Stimulated activated CD4-positive, alpha-beta T cell treated with anti-CD3 and anti-CD28 coated beads, Interleukin-2, amount 100 ng/mL, for 4 hours (primary cell): ENCODE measurements at regions not wholly inside any gene's neighbourhood (a gene's known extent, or its start where the extent isn't known, plus 50 kb on each side); places are given as distances from the start of the nearest gene placed in this dataset.
"Not testable (repeated sequence)": the region's sequence is repeated elsewhere in the genome, so short reads cannot be mapped to it uniquely, and the experiment has no call there.

Experiments
- DNase-seq: peaks from one replicate; pipeline ENCODE4 v3.0.0-alpha.2; 2020; ENCODE audit warnings: low read depth

DNA sequence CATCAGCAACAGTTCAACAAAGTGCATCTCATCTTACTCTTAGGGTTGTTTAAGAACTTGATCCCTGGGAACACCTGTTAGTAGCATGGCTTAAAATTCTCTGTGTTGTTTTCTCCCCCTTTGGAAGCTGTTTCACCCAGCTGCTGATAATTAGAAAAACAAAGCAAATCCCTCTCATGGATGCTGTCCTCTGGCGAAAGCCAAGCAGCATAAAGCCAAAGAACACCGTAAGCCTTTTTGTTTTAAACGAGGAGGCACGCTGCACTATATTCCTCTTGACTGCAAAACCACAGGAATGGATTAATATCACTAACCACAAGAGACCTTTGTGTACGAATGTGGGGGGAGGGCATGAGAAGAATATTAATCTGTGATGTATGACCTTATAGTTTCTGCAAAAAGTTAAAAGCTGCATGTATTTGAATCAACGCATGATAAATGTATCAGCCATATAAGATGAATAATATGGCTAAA is 923.2 kb downstream of the LTN1 start:
- no peak for DNase-seq

DNA sequence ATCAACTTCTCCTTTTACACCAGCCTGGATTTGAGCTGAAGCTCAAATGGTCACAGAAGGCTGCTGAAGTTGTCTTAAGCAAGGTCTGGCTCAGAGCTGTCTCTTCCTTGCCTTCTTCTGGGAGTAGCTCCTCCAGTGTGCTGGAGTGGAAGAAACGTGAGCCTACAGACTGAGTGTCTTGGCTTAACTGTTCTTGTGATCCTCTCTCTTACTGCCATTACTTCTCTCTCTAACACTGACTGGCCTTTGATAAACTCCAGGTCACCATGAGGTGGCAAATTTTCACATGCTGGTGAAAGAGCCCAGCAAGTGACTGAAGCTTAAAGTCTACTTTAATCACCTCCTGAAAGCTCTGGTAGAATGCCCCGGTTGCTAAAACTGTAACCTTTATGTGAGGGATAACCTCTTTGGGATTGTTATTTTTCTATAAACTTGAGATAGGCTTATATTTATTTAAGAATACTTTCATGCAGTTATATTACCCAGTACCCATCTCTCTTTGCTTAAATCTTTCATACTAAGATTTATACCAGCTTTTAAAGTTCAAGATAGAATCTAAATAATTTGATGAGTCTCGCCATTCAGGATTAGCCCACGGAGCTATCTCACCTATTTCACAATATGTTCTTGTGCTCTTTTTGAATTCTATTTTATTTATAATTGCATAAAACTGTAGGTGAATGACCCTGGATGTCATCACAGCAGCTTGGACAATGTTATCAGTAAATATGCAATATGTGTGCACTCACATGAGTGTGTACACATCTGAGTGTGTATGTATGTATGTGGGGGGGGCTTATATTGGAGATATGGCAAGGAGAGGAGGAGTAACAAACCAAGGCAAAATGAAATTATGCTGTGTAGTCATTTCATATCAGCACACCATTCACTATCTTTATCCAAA is 924.0 kb downstream of the LTN1 start:
- no peak for DNase-seq

GRCh38 chr21:28066596-28067387 is 925.9 kb downstream of the LTN1 start:
- no peak for DNase-seq

- no peak for DNase-seq
Measured at GRCh38 chr21:28066076-28066475, 926.6 kb downstream of the LTN1 start.

- DNase-seq = no peak
Measured at GRCh38 chr21:28063241-28064216, 929.1 kb downstream of the LTN1 start.

GRCh38 chr21:28052956-28053355 is 939.7 kb downstream of the LTN1 start:
- not testable (repeated sequence) for DNase-seq

DNA sequence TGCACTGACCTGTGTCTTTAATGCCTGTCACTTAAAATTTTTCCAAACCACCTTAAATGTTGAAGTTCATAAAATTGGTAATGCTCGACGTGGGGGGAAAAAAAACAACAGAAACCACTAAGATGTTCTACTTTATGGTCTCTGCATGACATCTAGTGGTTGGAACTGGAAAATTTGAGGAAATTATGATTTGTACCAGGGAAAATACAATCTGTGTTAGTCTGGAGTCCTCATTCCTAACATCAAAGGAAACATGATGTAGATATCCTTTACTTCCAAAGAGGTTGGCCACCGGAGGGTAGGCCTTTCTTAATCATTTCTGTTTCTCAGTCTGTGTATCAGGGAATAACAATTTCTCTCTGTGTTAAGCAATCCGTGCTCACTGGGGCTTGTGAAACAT is 941.0 kb downstream of the LTN1 start:
- not testable (repeated sequence) for DNase-seq

DNA sequence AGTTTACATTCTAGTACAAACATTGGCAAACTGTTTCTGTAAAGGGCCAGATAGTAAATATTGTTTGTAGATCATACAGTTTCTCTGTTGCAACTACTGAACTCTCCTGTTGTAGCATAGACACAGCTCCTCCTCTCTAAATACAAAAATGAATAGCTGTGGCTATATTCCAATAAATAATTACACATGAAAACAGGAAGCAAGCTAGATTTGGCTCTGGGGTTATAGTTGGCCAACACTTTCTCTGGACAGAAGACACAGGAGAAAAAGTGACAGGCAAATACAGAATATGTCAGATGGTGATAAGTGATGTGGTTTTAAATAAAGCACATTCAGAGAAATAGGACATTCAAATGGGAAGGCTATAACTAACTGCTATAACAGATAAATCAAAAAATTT is 957.0 kb downstream of the LTN1 start:
- DNase-seq = not testable (repeated sequence)

GRCh38 chr21:28034916-28035315 is 957.8 kb downstream of the LTN1 start:
- not testable (repeated sequence) for DNase-seq

GRCh38 chr21:28034334-28034733 is 958.3 kb downstream of the LTN1 start:
- DNase-seq = not testable (repeated sequence)

DNA sequence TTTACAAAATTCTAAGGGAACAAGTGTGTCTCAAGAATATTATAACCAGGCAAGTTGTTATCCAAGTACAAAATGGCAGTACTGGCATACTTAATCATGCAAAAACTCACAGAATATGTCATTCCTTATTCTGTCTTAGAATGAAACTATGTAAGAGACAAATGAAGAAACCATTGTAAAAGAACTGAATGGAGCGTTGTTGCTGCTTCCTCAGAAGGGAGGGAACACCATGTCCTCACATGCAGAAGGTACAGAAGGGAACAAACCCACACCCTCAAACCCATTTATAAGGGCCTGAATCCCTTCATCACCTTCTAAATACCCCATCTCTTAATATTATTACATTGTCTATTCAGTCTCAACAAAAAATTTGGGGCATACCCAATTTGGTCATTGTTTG is 960.0 kb downstream of the LTN1 start:
- not testable (repeated sequence) for DNase-seq

- not testable (repeated sequence) for DNase-seq
Measured at GRCh38 chr21:28031066-28031465, 961.6 kb downstream of the LTN1 start.

DNA sequence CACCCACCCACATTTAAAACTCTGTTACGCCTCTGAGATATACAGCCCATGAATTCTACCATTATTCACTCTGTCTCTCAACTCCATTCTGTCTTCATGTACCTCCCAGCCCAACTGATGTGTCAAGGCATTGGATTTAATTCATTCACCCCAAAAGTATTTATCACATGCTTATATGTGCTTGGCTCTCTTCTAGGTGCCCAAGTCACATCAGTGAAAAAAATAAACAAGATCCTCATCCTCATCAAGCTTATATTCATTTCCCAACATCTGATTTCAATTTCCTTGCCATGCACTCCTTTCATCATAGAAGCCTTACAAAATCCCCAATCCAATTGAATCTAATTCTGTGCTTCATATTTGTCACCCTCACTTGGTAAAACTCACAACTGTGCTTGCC is 967.6 kb downstream of the LTN1 start:
- no peak for DNase-seq

DNA sequence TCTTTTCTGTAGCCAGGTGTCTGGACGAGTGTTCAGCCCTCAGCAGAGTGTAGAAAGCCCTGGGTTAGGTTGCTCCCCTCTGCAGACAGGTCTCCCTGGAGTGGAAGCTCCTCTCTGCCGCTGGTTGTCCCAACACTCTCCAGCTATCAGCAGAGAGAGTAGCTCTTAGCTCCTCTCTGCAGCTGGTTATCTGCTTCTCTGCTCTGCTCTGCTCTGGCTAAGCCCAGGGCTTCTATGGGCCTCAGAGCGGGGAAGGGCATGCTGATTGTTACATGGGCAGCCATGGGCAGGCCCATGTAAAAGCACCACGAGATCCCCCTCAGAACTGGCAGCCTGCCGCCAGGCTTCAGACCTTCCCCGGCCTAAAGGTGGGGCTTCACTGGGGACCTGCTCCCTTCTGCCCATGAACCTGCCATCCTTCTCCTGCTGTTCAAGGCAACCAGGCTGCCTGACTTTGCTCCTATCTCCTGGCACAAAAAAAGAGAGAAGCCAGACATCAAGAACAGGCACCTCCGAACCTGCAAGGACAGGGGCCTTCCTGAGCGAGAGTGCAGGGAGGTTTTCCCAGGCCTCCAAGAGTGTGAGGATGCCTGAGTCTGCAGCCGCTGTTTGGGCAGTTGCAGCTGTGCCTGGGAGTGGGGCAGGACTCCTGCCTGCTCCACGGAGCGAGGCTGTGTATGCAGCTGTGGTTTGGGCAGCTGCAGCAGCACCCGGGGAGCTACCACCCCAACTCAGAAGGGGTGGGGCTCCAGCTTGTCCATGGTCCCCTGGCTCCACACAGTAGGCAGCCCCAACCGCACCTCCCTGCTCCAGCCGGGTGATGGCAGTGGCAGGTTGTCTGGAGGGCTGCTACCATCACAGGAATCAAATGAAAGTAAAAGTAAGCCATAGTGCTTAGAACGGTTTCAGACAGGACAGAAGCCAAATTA is 973.7 kb downstream of the LTN1 start:
- no peak for DNase-seq

- no peak for DNase-seq
Measured at GRCh38 chr21:28018213-28018612, 974.5 kb downstream of the LTN1 start.

DNA sequence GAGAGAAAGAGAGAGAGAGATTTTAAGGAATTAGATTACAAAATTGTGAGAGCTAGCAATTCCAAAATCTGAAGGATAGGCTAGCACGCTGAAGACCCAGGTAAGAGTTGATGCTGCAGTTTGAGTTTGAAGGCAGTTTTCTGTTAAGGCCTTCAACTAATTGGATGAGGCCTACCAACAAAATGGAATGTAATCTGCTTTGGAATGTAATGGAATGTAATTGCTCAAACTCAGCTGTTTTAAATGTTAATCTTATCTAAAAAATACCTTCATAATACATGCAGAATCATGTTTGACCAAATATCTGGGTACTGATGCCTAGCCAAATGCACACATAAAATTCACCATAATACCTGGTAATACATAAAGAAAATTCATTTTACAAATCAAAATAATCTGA is 976.1 kb downstream of the LTN1 start:
- no peak for DNase-seq

- DNase-seq = not testable (repeated sequence)
Measured at GRCh38 chr21:28013123-28013522, 979.6 kb downstream of the LTN1 start.

- DNase-seq = not testable (repeated sequence)
Measured at GRCh38 chr21:28011970-28012369, 980.7 kb downstream of the LTN1 start.

GRCh38 chr21:28008245-28008644 is 984.4 kb downstream of the LTN1 start:
- DNase-seq = not testable (repeated sequence)

DNA sequence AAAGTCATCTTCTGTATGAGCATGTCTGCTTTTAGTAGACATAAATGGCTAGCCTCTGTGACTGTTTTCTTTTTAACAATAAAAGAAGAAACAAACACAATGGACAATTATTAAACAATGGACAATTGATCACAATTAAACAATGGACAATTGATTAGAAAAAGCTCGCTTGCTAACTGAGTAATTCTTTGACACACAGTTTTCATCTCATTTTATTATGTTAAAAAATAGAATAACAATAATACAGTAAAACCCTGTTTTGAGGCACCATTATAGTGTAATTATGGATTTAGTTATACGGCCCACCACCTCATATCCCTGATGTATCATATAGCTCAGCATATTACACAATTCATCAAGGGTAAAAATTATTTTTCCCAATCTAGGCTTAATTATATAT is 989.0 kb downstream of the LTN1 start:
- not testable (repeated sequence) for DNase-seq

GRCh38 chr21:27996906-27997305 is 995.8 kb downstream of the LTN1 start:
- not testable (repeated sequence) for DNase-seq
